GM13976 (cell line): ENCODE measurements at regions not wholly inside any gene's neighbourhood (a gene's known extent, or its start where the extent isn't known, plus 50 kb on each side); places are given as distances from the start of the nearest gene placed in this dataset.
"Not testable (repeated sequence)": the region's sequence is repeated elsewhere in the genome, so short reads cannot be mapped to it uniquely, and the experiment has no call there.

Experiments used
- DNase-seq: peaks from one replicate; pipeline ENCODE4 v3.0.0; 2012; ENCODE audit warnings: low spot score
- CTCF ChIP-seq: IDR thresholded peaks from 2 replicates; pipeline ENCODE4 v1.5.1; 2012; ENCODE audit warnings: borderline replicate concordance, mild to moderate bottlenecking; ENCODE audit not compliant: insufficient read depth; ENCODE audit errors: extremely low read depth, missing control alignments, control extremely low read depth
- in situ Hi-C: fragments of 300-500 bp; cut with MboI; formaldehyde crosslinking; loops from one replicate; pipeline ENCODE4 v1.12.0; 2022; ENCODE audit warnings: low sequenced_read_pairs, mixed read lengths, inconsistent platforms; ENCODE audit not compliant: unreplicated experiment

- DNase-seq, in situ Hi-C loops: not testable (repeated sequence)
Measured at GRCh38 chr9:22508354-22508753, 61.7 kb downstream of the DMRTA1 start.

DNA sequence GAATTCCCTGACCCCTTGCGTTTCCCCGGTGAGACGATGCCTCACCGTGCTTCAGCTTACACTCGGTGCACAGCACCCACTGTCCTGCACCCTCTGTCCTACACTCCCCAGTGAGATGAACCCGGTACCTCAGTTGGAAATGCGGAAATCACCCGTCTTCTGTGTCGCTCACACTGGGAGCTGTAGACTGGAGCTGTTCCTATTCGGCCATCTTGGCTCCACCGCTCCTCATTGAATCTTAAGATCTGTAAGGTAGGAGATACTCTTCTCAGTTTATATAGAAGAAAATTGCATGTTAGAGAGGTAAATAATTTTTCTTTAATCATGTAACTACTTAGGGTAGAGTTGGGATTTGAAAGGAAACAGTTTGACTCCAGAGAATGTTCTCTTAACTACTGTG lies 62.2 kb downstream of the DMRTA1 start:
- TF ChIP-seq CTCF = no peak
- DNase-seq = no peak
- in situ Hi-C loops = no loop called here

- DNase-seq = no peak
- in situ Hi-C loops = no loop called here
Measured at GRCh38 chr9:22512495-22512894, 65.9 kb downstream of the DMRTA1 start.

DNA sequence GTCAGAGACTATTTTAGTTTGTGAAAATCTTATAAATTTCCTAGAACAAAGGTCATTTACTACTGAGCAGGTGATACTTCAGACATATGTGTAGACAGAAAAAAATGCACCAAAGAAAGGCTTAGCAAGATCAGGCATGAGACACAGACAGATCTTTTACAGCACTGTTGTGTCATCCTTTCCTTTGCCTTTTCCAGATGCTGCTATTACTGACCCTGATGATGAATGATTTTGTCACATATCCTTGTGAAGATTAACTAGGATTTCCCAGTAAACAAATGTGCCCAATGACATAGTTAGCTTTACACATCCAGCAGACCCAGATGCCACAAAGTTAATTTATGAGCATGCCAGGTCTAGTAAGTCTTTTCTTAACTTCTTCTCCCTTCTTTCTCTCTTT lies 68.2 kb downstream of the DMRTA1 start:
- no peak for TF ChIP-seq CTCF
- in situ Hi-C loops = no loop called here
- DNase-seq = no peak

More at GRCh38 chr9:22512495-22512894, 65.9 kb downstream of the DMRTA1 start:
- TF ChIP-seq CTCF = no peak

GRCh38 chr9:22522206-22522740 lies 75.6 kb downstream of the DMRTA1 start:
- TF ChIP-seq CTCF = no peak
- in situ Hi-C loops = no loop called here
- no peak for DNase-seq

GRCh38 chr9:22528485-22528884 lies 81.9 kb downstream of the DMRTA1 start:
- in situ Hi-C loops = no loop called here
- no peak for DNase-seq
- no peak for TF ChIP-seq CTCF

GRCh38 chr9:22529426-22530199 lies 83.0 kb downstream of the DMRTA1 start:
- no peak for DNase-seq
- in situ Hi-C loops = no loop called here
- no peak for TF ChIP-seq CTCF
